ENCODE measurements at regions not wholly inside any gene's neighbourhood (a gene's known extent, or its start where the extent isn't known, plus 50 kb on each side); places are given as distances from the start of the nearest gene placed in this dataset.
"Not testable (repeated sequence)": the region's sequence is repeated elsewhere in the genome, so short reads cannot be mapped to it uniquely, and the experiment has no call there.

GRCh38 chr2:83516503-83516902 lies 942.6 kb downstream of the SUCLG1 start:
- no peak for DNase-seq

- no peak for DNase-seq
Measured at GRCh38 chr2:83487451-83487850, 971.6 kb downstream of the SUCLG1 start.

- DNase-seq: no peak
Measured at GRCh38 chr2:83481436-83481835, 977.6 kb downstream of the SUCLG1 start.

DNA sequence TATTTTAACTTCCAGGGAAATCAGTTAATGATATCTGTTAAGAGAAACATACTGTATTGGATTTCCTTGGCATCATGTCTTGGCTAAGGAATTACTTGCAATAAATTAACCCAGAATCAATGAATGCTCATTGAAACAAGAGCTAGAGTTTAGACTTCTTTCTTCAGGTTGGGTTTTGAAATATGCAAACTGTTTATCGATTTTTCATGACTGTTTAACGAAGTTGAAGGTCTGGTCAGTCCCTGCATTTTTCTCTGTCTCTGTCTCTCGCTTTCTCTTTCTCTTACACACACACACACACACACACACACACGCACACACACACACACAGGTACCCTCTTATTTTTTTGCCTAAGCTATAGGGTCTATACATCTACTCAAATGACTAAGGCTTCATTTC lies 981.0 kb downstream of the SUCLG1 start:
- DNase-seq: no peak

- DNase-seq: no peak
Measured at GRCh38 chr2:83475371-83475770, 983.7 kb downstream of the SUCLG1 start.

- DNase-seq: no peak
Measured at GRCh38 chr2:83471655-83472054, 987.4 kb downstream of the SUCLG1 start.

DNA sequence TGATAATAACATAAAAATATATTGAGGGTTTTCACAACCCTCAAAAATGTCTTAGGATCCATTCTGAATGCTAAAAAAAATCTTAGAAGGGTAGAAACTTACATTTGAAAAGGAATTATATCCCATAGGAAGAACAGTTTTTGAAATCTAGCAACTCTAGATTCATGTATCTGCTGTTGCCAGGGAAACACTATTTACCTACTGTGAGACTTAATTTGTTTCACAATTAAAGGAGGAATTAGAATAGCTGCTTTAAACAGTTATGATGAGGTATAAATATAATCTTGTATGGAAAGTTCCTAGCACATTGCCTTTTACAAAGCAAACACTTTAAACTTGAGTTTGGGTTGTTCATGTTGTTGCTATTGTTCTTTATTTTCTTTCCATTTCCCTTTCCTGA lies 988.2 kb downstream of the SUCLG1 start:
- no peak for DNase-seq

GRCh38 chr2:83464444-83464843 lies 994.6 kb downstream of the SUCLG1 start:
- DNase-seq: no peak

GRCh38 chr2:83462881-83463280 lies 996.2 kb downstream of the SUCLG1 start:
- no peak for DNase-seq

DNA sequence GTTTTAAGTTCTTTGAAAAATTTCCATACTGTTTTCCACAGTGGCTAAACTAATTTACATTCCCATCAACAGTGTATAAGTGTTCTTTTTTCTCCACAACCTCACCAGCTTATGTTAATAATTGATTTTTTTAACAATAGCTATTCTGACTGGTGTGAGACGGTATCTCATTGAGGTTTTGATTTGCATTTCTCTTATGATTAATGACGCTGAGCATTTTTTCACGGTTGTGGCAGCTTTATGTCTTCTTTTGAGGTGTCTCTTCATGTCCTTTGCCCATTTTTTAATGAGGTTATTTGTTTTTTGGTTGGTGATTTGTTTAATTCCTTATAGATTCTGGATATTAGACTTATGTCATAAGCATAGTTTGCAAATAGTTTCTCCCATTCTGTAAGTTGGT lies 997.9 kb downstream of the SUCLG1 start:
- no peak for DNase-seq

DNA sequence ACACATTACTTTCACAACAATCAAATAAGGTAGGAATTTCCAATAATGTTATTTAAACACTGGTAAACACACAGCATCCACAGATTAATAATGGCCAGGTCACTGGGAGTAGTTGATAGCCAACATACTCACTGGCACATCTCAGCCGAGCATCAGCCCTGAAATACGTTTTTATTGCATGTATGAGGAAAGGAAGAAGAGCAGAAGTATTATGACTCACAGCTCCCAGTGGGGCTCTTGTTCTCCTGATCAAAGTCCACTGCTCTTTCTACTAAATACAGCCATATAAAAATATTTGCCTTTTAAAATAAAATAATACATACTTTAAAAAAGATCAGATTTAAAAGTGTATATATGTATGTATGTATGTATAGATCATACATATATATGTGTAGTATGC lies 999.6 kb downstream of the SUCLG1 start:
- DNase-seq: no peak

GRCh38 chr2:83435989-83436388 lies 1023.1 kb downstream of the SUCLG1 start:
- no peak for DNase-seq

DNA sequence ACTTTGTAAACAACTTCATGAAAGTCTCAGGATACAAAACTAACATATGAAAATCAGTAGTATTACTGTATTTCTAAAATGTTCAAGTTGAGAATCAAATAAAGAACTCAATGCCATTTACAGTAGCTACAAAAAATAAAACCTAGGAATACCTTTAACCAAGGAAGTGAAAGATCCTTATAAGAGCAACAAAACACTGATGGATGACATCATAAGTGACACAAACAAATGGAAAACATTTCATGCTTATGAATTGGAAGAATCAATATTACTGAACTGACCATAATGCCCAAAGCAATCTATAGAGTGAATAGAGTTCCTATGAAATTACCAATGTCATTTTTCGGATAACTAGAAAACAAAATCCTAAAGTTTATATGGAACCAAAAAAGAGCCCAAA lies 1038.1 kb downstream of the SUCLG1 start:
- no peak for DNase-seq

DNA sequence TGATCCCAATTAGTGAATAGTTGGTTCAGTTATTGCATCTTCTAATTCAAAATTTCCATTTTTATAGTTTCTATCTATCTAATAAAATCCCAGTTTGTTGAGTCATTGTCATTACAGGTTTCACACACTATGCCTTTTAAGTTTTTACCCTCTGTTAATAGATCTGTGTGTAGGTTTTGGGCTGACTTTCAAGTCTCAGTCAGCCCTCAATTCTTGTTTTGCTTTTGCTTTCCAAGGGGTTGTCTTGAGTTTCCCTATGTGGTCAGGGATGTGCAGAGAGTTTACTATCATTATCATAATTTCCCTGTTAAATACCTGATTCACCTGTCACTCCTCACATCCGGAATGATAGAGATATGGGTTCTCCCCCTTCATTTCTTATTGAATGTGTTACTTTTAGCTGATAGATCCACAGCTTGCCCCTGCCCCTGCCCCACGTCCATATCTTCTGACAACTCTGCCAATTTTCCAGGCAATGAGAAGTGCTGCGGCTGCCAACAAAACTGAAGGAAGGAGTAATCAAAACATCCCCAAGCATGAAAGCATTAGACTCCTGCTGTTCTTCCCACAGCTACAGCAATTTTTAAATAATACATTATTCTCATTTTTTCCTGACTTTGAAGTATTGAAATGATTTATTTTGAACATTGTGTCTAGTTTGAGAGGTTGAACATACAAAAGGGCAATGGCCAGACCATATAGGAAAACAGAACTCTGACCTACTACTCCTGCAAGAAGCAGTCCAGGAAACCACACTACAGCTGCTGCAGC lies 1064.8 kb downstream of the SUCLG1 start:
- DNase-seq: no peak

- DNase-seq: no peak
Measured at GRCh38 chr2:83388804-83389203, 1070.3 kb downstream of the SUCLG1 start.

- no peak for DNase-seq
Measured at GRCh38 chr2:83386549-83386948, 1072.5 kb downstream of the SUCLG1 start.

- DNase-seq: no peak
Measured at GRCh38 chr2:83378921-83379320, 1080.2 kb downstream of the SUCLG1 start.

- DNase-seq: no peak
Measured at GRCh38 chr2:83376731-83377130, 1082.3 kb downstream of the SUCLG1 start.

DNA sequence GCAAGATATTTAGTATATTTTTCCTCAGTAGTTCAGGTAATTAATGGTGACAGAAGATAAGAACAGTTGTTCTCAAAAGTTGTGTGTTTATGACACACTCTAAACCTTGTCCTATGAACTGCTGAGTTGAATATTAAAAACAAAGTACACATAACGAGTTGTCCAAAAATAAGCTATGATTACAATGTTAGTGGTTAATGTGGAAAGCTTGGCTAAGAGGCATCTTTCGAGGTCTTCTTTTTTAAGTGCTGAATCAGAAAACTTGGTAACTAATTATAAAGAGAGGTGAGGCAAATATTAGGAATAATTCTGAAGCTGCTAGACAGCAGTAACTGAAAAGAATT lies 1088.7 kb downstream of the SUCLG1 start:
- no peak for DNase-seq

- no peak for DNase-seq
Measured at GRCh38 chr2:83369601-83370418, 1089.3 kb downstream of the SUCLG1 start.

- no peak for DNase-seq
Measured at GRCh38 chr2:83368916-83369315, 1090.2 kb downstream of the SUCLG1 start.

- no peak for DNase-seq
Measured at GRCh38 chr2:83368461-83368860, 1090.6 kb downstream of the SUCLG1 start.

DNA sequence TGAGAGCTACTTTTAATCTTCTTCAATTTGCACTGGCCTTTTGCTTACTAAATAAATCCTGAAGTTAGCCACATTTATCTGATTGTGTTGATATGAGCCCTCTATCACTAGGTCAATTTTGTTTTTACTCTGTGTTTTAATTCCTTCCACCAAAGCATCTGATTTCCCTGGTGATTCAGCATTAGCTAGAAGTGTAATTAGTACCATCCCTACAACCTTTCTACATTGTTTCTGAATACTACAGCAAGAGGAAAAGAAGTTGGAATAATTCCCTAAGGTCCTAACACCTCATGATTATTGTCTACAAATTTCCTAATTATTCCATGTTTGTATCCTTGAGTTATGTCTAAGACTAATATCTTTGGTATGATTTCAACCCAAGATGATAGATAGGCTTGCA lies 1093.6 kb downstream of the SUCLG1 start:
- no peak for DNase-seq

DNA sequence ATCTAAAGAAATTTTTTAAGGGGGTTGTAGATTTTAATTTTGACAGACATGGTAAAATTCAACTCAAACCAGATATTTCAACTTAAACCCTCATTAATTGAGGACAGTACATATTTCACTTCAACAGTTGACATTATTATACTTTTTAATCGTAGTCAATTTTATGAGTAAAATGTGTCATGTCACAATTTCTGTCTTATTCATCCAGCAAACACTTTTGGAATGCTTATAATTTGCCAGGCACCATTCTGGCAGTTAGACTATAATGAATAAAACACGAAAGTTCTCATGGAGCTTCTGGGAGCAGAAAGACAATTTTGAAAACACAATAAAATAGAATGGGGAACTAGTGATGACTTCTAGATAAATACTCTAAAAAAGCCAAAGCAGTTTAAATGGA lies 1094.8 kb downstream of the SUCLG1 start:
- DNase-seq: no peak

- DNase-seq: not testable (repeated sequence)
Measured at GRCh38 chr2:83363138-83363537, 1095.9 kb downstream of the SUCLG1 start.
